GM19043 (cell line): ENCODE measurements at regions not wholly inside any gene's neighbourhood (a gene's known extent, or its start where the extent isn't known, plus 50 kb on each side); places are given as distances from the start of the nearest gene placed in this dataset.

Experiments
- ATAC-seq: cut with Tn5 transposase; IDR thresholded peaks from one replicate; pipeline ENCODE4 v1.9.1; 2021; ENCODE audit warnings: low read depth; ENCODE audit not compliant: unreplicated experiment

GRCh38 chr5:66302344-66302743 lies 158.2 kb downstream of the SREK1 start:
- no peak for ATAC-seq

- ATAC-seq: no peak
These were observed 162.2 kb downstream of the SREK1 start for GRCh38 chr5:66306105-66306843.

DNA sequence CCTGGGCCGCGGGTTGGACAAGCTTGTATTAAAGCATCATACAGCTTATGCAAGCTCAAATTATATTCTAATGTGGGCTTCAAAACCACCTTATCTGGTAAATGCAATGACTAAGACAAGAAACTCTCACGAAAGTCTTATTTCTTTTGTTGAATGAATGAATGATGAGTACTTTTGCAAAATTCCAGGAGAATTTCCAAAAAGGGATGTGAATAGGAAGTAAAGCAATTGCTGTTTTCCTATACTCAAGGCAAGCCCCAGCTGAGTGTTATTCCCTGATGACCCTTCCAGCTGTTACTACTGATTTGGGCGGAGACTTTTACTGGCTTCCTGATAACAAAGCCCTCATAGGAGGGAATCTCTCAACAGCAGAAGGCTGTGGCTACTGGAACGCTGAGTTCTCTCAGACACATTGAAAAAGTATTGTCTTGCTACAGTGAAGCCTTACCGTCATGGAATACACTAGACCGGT lies 162.8 kb downstream of the SREK1 start:
- no peak for ATAC-seq

DNA sequence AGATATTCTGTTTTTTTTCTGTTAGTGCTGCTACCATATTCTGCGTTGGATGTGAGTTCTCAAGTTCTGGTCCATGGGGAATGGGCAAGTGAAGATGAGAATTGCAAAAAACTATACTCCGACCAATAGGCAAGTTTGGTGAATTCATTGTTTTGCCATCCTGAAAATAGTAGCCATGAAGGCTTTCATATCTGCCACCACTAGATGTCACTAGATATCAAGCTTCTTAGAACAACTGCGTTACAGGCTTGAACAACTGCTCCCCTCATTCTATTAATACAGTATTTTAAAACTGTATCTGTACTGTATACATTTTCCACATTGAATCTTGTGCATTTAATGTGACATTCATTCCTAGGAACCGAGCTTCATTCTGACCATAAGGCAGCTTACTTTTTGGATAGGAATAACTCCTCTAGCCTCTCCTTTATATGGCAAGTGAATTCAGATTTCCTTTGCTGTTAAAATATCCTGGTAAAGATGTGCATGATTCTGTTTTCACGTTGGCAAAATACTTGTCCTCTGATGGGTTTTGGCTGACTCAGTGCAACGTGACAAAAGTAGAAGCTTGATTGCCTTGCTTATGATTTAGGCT lies 163.6 kb downstream of the SREK1 start:
- ATAC-seq: peak; percentile 75

GRCh38 chr5:66312266-66312665 lies 168.2 kb downstream of the SREK1 start:
- ATAC-seq: no peak

DNA sequence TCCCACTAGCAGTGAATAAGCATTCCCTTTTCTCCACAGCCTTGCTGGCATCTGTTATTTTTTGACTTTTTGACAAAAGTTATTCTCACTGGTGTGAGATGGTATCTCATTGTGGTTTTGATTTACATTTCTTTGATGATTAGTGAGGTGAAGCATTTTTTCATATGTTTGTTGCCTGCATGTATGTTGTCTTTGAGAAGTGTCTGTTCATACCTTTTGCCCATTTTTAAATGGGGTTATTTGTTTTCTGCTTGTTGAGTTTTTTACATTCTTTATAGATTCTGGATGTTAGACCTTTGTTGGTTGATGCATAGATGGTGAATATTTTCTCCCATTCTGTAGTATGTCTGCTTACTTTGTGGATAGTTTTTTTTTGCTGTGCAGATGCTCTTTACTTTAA lies 171.7 kb downstream of the SREK1 start:
- ATAC-seq: no peak

DNA sequence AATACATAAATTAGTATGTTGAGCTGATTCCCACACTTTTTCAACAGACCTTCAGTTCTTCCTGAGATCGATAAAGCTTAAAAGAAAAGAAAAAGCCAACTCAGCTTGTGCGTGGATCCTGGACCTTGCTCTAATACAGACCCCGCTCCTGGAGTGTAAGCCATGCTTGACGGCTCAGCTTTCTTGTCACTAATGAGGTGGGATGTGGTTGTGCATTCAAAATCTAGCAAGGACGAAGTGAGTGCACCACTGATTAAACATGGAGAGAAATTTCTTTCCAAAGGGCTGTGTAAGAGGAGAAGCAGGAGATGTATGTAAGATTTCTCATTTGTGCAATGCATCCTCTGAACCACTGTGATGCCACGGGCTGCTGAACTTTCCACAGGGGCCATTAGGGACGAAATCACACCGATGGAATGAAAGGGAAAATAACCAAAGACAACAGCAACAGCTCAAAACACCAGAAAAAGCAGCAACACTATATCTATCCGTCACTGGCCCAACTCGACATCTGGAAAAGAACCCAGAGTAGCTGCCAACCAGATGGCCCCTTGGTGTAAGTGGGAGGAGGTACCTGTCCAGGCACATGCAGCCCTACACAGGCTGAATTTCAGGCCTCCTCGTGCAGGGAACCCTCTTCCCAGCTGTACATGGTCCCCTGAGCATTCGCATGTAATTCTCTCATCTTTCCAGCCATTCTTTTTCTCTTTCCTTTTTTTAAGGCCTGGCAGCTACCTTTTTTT lies 178.9 kb downstream of the SREK1 start:
- no peak for ATAC-seq

DNA sequence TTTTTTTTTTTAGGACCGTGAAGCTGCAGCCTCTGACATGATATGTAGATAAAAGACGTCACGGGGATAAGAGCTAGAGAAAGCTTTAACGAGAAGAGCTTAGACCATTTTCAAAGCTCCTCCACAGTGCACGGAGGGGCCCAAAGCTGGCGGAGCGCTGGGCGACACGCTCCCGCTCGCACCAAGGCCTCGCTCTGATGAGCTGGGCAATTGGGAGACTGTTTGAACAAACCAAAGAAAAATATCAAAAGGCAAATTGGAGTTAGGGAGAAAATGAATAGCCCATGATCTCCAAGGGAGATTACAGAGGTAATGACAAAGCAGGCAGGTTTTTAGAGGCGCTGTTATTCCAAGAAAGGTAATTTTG lies 179.4 kb downstream of the SREK1 start:
- no peak for ATAC-seq

- no peak for ATAC-seq
These were observed 180.3 kb downstream of the SREK1 start for GRCh38 chr5:66324357-66324756.

- ATAC-seq: no peak
These were observed 182.2 kb downstream of the SREK1 start for GRCh38 chr5:66326276-66326675.

GRCh38 chr5:66327008-66327407 lies 182.9 kb downstream of the SREK1 start:
- no peak for ATAC-seq

DNA sequence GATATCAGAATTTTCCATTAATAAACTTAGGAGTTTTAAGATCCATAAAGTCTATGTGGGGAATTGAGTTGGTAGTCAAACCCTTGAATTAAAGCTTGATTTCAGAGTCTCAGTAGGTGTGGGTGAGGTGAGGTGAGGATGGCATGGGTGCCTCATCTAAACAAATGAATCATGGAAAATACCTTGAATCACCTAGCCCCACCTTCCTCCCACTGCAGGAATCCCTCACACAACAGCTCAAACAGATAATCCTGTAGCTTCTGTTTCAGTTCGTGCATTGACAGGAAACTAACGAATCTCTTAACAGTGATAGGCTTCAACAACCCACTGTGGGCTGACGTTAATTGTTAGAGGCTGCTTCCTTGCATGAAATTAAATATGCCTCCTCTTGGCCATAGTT lies 185.0 kb downstream of the SREK1 start:
- ATAC-seq: no peak

- no peak for ATAC-seq
These were observed 189.1 kb downstream of the SREK1 start for GRCh38 chr5:66333192-66333591.

DNA sequence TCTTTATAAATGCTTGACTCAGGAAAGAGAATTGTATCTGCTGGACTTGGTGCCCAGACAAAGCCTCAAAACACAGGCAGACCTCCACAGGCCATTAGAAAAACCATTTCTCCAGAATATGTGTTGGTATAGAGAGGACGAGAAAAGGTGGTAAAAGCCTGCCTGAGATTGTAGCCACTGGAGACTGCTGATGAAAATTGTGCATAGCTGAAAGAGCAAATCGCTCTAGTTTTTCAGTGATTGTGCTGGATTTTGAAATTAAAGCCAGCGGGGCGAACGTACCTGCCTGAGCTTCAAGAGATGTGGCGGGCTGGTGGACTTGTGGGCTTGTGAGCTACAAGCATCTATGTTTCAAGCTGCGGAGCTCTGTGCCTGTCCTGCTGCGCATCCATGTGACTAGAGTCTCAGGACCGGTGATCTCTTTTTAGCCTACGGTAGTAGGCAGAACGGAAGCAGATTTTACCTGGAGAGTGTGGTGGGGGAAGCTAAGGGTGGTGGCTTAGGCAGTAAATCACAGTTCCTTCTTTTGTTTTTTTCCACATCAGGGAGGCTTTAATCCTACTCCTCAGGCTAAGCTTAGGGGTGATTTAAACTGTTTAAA lies 193.6 kb downstream of the SREK1 start:
- ATAC-seq: no peak

- no peak for ATAC-seq
These were observed 194.7 kb downstream of the SREK1 start for GRCh38 chr5:66338828-66339227.

GRCh38 chr5:66339896-66340295 lies 195.8 kb downstream of the SREK1 start:
- no peak for ATAC-seq

DNA sequence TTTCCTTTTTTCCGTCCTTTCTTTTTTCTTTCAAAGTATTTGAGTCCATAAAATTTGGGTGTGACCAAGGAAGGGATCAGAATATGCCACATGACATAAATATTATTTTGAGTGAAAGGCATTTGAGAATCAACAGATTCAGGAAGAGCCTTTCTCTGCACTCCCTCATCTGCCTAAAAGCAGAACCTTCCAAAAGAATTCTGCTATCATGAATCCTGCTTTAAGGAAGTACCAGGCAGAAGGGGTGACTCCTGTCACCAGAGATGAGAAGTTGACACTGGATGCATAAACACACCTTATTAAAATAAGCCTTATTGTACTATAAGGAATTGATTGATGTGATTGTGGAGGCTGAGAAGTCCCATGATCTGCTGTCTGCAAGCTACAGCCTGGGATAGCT lies 196.7 kb downstream of the SREK1 start:
- no peak for ATAC-seq

GRCh38 chr5:66342341-66342880 lies 198.3 kb downstream of the SREK1 start:
- ATAC-seq: no peak

GRCh38 chr5:66343370-66344071 lies 199.4 kb downstream of the SREK1 start:
- no peak for ATAC-seq

- no peak for ATAC-seq
These were observed 200.4 kb downstream of the SREK1 start for GRCh38 chr5:66344544-66344943.
